HUDEP-2 (cell line): ENCODE measurements at regions not wholly inside any gene's neighbourhood (a gene's known extent, or its start where the extent isn't known, plus 50 kb on each side); places are given as distances from the start of the nearest gene placed in this dataset.
A peak's percentile ranks its signal among the peaks of the same experiment; 100 is the strongest.
"Not testable (repeated sequence)": the region's sequence is repeated elsewhere in the genome, so short reads cannot be mapped to it uniquely, and the experiment has no call there.

Experiments used
- DNase-seq, 76 experiments: peaks; one replicate each; lab custom pipeline; 2025; ENCODE audit not compliant: unreplicated experiment in 76 of 76; lab: John Stamatoyannopoulos, UW

DNA sequence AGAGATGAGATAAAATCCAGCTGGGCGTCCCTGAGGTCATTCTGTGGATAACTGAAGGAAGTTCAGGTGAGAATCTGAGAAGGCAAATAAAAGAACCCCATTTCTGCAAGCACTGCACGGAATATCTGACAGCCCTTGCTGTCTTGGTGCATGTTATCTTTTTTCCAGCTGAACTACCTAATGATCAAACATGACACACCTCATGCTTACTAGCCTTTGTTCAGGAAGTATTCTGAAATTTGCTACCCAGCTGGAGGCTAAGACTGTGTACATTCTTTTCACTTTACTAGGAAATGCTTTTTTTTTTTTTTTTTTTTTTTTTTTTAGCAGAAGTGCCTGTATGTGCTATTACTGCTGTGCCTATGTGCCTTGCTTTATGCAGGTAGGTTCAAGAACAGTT, 718.1 kb downstream of the SMARCA1 start:
- no peak for DNase-seq

DNA sequence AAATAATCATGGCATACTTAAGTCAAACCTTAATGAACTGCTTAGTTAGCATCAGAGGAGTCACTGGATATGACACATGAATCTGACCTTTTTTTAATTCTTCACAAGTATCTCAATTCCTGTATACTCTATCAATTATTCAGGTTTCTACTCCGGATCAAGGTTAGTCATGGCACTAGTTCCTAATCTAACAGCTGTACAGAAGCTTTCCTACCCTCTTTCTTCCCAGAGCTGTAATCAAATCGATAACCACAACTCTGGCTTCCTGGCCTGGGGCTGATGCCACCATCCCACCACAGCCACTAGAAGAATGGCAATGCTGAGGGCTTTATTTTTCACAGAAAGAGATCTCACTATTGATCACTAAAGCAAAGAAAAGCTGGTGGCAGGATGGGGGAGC, 718.5 kb downstream of the SMARCA1 start:
- no peak for DNase-seq

DNA sequence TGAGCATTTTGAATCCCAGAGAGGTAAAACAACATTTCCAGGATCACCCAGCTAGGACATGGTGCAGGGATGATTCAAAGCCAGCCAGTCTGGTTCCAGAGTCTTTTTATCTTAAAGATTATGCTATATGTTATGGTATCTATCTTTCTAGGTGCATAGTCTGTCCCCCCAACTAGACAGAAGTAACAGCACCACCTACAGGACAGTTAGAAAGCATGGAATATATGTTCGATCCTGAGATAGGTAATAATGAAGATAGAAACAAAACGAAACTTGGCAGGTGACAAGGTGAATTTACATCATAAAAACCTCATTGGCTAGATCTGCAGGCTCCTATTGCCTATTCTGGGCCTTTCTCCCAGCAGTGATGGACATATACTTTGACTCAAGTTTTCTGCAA, 723.2 kb downstream of the SMARCA1 start:
- no peak for DNase-seq

DNA sequence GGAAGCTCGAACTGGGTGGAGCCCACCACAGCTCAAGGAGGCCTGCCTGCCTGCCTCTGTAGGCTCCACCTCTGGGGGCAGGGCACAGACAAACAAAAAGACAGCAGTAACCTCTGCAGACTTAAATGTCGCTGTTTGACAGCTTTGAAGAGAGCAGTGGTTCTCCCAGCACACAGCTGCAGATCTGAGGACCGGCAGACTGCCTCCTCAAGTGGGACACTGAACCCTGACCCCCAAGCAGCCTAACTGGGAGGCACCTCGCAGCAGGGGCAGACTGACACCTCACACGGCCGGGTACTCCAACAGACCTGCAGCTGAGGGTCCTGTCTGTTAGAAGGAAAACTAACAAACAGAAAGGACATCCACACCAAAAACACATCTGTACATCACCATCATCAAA, 730.9 kb upstream of the ACTRT1 start:
- DNase-seq = not testable (repeated sequence)

DNA sequence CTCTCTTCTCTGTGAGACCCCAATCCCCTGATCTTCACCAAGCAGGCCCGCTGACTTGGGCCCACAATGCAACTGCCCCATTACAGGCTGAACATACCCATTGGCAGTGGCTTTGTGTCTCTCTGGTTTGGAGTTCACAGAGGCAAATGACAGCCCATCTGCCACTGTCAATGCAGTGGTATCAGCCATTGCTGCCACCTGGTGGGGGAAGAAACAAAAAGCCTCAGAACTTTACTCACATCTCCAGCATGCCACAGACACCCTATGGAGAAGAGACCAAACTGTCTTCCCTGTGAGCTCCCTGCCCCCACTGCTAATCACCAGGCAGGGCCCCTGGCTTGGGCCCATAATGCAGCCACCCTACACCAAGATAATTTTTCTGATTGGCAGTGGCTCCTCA, 729.3 kb upstream of the ACTRT1 start:
- peak in 2 of 76 experiments; percentile 0 to 1 for DNase-seq

DNA sequence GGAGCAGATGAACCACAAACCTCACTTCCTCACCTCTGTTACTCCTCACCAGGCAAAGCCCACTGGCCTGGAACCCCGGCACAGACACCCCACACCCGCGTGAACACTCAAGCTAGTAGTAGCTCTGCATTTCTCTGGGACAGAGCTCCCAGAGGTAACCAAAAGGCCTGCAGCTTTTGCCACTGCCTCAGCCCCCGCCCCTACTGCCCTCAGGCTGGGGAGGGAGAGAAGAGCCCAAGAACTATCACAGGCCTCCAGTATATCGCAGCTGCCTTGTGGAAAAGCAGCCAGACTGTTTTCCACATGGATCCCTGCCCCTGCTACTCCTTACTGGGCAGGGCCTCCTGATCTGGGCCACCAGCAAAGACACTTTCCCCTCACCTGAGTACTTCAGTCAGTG, 728.7 kb upstream of the ACTRT1 start:
- no peak for DNase-seq

DNA sequence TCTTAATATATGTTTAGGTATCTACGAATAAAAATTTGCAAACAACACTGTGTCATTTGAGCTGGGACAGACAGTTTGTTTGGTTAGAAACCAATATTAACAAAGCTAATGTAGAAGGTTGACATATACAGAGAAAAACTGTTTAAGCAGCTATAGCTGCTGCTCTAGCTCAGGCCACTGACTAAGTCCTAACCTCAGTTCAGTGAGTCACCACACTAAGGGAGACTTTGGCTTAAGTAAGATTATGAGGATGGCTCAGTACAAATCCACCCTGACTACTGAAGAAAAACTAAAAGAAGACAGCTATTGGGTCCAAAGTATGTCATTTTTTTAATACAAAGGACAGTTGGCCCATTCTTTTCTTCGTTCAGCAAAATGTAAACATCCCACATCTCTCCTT, 717.3 kb upstream of the ACTRT1 start:
- DNase-seq = no peak

DNA sequence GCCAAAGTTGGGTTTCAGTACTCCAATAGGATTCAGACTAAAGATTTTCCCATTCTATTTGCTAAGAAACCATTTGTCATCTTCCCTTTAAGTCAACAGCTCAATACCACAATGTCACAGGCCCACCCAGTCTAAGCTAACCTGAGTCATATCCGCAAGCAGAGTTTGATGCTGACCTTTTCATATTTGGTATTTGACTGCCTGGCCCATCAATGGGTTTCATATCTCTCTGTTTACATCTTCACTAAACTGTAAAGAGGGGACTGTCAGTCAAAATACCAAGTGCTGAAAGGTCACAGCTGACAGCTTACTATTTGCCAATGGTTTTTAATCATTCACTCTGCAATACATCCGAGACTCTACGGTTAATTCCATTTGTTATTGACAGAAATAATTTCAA, 707.5 kb upstream of the ACTRT1 start:
- DNase-seq = no peak

DNA sequence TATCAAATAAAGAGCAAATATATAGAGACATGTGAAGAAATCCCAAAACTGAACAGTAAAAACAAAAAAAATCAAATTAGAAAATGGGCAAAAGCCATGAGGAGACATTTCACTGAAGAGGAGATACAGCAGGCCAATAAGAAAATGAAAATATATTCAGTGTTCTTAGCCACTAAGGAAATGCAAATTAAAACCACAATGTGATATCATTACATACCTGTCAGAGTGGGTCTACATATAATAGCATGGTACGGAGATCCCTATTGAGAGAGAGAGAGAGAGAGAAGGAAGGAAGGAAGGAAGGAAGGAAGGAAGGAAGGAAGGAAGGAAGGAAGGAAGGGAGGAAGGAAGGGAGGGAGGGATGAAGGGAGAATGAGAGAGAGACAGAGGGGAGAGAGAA, 707.0 kb upstream of the ACTRT1 start:
- DNase-seq = no peak

DNA sequence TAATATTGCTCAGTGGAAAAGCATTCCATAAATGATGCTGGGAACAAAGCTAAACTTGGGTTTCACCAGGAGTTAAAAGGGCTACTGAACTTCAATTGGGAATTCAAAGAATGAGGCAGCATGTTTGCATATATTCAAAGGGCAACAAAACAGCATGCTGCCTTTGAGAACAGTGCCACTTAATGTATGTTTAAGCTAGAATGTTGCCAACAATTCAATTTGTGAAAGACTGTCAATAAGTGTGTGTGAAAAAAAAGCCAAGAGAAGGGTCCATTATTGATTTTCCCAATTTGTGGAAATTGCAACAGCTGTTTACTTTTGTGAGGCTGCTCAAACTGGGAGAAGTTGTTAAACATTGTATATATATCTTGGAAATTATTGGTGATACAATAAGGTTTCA, 701.9 kb upstream of the ACTRT1 start:
- no peak for DNase-seq

DNA sequence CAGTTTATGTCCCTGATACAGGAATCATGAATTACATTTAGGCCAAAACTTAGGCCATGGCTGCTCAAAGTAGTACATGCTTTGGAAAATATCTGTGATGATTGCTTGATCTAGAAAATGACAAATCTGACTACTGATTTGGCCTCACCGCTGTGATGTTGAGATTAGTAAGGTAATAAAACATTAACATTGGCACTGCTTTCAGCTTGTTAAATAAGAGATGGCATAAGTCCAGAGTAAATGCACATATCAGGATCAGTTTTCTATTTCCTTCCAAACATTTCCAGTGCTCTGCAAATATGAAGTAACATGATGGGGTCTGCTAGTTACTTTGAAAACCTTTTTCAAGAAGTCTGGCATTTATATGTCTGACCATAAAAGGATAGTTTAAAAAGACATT, 687.3 kb upstream of the ACTRT1 start:
- DNase-seq = no peak

DNA sequence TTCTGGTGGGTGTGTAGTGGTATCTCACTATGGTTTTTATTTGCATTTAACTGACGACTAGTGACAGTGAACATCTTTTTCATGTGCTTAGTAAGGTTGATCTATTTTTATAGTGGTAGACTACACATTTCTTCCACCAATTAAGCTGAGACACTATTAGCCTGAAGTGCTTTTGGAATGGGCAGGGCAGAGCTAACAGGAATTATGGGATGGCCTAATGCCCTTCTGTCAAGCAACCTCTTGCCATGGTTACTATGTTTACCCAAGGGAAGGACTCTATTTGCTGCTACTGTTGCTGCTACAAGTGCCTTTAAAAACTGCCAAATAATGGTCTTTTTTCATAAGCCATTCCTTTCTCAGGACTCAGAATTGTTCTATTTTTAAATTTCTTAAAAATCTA, 676.7 kb upstream of the ACTRT1 start:
- no peak for DNase-seq

DNA sequence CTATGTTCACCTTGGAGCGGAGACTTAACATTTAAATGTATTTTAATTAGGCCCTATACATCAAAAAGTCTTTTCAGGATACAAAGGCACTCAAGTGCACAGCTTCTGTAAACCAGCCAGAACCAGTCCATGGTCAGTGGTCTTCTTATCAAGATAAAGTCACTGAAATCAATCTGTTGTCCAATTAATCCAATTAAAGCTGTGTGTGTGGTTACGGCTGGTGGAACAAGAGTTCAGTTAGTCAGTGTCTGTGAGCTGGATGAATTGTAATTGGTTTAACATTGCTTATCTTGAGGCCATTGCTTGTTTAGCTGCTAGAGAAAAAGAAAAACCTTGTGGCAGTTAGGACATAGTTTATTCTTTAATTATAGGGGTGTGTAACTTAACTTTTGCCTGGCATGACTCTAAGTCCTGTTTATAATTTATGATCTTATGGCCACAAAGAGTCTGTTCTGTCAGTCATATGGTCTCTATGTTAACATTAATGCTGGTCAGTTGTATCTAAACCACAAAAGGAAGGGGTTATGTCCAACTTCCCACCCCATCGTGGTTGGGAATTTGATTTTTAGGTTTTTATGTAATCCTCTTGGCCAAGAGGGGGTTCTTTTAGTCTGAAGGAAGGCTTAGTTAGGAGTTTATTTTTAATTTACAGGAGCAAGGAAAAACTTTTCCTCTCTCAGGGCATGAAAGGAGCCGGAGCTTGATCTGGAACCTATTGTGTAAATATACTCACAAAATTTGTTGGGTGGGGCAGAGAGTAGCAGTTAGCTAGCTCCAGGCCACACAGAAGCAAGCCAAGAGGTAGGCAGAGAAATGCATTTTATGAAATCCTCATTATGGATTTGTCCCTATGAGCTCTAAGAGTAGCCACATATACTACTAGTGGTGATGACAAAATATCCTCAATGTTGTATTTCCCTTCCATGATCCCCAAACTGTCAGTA, 665.7 kb upstream of the ACTRT1 start:
- DNase-seq = no peak

DNA sequence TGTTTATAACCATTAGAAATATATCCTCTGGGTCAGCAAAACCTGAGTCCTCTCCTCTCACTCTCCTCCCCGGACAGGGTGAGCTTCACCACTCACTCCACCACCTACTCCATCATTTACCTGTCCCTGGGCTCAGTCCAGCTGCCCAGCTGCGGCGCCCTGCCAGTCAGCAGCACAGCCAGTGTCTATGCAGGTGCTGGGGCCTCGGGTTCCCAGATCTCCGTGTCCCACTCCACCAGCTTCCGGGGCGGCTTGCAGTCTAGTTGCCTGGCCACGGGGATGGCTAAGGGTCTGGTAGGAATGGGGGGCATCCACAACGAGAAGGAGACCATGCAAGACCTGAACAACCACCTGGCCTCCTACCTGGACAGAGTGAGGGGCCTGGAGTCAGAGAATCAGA, 662.2 kb upstream of the ACTRT1 start:
- DNase-seq = no peak

DNA sequence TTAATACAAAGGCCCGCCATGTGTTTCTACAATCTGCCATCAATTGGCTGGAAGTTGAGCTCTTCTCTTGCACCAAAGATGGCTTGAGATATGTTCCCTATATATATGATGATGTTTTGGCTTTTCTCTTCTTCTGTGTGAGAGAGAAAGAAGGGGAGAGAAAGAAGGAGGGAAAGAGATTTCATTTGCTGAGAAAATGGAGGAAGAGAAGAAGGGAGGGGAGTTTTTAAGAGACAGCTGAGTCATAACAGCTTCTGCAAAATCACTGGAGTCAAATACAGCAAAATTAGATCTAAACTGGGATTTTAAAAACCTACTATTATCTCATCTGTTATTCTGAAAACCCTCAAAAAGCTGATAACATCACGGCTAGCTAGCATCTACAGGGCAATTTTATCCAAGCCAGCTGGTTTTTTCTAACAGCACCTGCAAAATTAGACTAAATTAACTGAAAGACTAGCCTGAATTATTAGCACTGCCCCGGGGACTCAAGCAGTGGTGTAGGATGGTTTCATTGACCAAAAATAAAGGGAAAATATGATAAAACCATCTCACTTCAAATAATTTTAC, 647.6 kb upstream of the ACTRT1 start:
- no peak for DNase-seq

DNA sequence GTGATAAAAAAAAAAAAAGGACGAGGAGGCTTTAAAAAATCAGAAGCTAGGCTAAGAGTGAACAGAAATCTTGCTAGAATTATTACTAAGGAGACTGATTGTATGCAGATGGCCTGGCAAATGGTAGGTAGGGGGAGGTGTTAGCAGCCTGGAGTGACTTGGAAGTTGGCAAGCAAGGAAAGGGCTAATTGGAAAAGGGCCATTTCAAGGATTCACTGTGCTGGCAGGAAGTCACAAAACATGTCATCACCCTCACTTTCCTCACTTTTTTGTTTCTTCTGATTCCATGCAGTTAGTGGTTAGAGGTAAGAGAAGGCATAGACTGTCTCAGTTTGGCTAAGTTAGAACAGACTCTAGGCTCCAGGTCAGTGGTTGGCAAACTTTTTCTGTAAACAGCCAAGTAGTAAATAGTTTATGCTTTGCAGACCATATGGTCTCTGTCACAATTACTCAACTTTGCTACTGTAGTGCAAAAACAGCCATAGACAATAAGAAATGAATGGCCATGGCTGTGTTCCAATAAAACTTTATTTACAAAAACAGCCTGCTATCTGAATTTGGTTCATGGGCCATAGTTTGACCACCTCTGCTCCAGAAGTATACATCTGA, 646.5 kb upstream of the ACTRT1 start:
- DNase-seq = no peak

DNA sequence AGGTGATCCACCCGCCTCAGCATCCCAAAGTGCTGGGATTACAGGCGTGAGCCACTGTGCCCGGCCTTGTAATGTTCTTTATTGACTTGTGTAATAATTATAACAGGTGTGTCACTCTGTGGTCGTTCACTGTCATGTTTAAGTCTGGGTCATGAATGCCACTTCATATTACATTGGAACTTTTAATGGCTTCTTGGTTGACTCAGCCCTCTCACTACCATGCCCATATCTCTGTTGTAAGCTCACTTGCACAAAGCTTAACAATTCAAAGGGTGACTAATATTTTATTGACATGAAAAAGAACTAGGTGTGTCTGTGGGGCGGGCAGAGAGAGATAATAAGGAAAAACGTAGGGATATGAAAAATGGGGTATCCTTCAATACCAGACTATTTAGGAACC, 639.7 kb upstream of the ACTRT1 start:
- DNase-seq = no peak

DNA sequence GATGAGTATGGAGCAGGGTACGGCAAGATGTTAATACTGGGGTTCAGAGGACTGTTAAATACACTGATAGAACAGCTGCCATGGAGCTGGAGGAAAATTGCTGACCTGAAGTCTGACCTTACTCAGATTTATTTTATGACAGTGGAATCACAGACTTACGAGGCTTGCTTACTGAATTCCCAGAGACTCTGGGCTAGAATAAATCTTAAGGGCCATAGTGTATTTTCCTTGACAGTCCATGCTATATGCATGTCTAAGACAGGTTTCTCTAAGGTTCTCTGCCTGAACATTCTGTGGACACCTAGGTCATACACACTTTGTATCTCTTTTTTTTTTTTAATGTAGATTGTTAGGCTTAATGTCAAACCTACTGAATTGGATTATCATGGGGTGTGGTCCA, 633.2 kb upstream of the ACTRT1 start:
- DNase-seq = no peak

DNA sequence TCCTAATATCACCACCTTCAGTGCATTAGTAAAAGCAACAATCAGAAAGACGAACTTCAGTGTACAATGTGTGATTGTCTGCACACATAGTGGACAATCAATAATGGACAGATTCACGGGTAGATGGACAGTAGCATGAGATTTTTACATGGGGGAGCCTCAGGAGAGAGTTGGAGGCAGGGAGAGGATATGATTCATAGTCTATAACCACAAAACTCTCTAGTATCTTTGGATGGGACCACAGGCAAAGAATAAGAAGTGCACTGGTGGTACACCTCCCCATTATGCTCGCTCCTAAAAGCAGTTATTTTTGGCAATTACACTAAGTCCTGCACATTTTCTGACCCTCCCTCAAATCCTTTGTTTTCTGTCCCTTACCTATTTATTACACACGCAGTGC, 624.4 kb upstream of the ACTRT1 start:
- DNase-seq = no peak

DNA sequence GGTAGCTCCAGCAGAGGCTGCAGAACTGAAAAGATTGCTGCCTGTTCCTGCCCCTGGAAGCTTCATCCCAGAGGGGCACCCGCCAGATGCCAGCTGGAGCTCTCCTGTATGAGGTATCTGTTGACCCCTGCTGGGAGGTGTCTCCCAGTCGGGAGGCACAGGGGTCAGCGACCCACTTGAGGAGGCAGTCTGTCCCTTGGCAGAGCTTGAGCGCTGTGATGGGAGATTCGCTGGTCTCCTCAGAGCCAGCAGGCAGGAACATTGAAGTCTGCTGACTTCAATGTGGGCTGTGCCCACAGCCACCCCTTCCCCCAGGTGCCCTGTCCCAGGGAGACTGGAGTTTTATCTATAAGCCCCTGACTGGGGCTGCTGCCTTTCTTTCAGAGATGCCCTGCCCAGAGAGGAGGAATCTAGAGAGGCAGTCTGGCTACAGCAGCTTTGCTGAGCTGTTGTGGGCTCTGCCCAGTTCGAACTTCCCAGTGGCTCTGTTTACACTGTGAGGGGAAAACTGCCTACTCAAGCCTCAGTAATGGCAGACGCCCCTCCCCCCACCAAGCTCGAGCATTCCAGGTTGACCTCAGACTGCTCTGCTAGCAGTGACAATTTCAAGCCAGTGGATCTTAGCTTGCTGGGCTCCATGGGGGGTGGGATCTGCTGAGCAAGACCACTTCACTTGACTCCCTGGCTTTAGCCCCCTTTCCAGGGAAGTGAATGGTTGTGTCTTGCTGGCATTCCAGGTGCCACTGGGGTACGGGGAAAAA, 622.3 kb upstream of the ACTRT1 start:
- DNase-seq = not testable (repeated sequence)

DNA sequence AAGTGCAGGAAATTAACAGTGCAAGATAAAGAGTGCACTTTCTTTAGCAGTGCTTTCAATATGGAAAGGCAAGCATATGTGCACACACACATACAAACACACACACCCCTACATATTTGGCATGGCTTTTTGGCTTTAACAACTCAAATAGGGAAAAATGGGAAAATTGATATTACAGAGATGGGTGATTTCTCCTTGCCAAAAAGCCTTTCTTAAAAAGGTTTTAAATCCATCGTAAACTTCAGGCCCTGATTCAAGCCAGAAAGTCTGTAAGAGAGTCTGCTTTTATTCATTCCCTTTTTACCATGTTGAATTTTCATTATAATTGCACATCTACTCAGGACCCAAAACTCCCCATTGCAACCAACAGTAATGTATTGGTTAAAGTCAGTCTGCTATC, 612.0 kb upstream of the ACTRT1 start:
- DNase-seq = no peak
